Trophoblast cell (in vitro differentiated cells and primary cell): ENCODE measurements at regions not wholly inside any gene's neighbourhood (a gene's known extent, or its start where the extent isn't known, plus 50 kb on each side); places are given as distances from the start of the nearest gene placed in this dataset.

ENCODE experiments used
- DNase-seq, 2 donors: peaks; one replicate each; pipeline ENCODE4 v3.0.0-alpha.2; 2016
- H2AFZ ChIP-seq: 2 replicates; pipeline ENCODE4 v1.6.1; 2013; ENCODE audit warnings: low read length, moderate library complexity, mild to moderate bottlenecking; ENCODE audit not compliant: insufficient read depth, poor library complexity
- H2AK5ac ChIP-seq: 2 replicates; pipeline ENCODE4 v1.6.1; 2013; ENCODE audit warnings: mild to moderate bottlenecking, low read length
- H2BK120ac ChIP-seq: 2 replicates; pipeline ENCODE4 v1.6.1; 2013; ENCODE audit warnings: low read length, mild to moderate bottlenecking, moderate library complexity; ENCODE audit not compliant: insufficient read depth, poor library complexity
- H2BK12ac ChIP-seq: 2 replicates; pipeline ENCODE4 v1.6.1; 2013; ENCODE audit warnings: mild to moderate bottlenecking, low read length, moderate library complexity
- H2BK5ac ChIP-seq: 2 replicates; pipeline ENCODE4 v1.6.1; 2013; ENCODE audit warnings: low read length, low read depth, moderate library complexity, mild to moderate bottlenecking; ENCODE audit not compliant: poor library complexity
- H3K14ac ChIP-seq: 2 replicates; pipeline ENCODE4 v1.6.1; 2013; ENCODE audit warnings: mild to moderate bottlenecking, low read length
- H3K18ac ChIP-seq: 2 replicates; pipeline ENCODE4 v1.6.1; 2013; ENCODE audit warnings: mild to moderate bottlenecking, low read length
- H3K23ac ChIP-seq: 2 replicates; pipeline ENCODE4 v1.6.1; 2013; ENCODE audit warnings: low read length
- H3K27ac ChIP-seq: 2 replicates; pipeline ENCODE4 v1.5.1; 2013; ENCODE audit warnings: low read depth, mild to moderate bottlenecking, inconsistent platforms, low read length, moderate library complexity
- H3K27me3 ChIP-seq: 2 replicates; pipeline ENCODE4 v1.6.1; 2013; ENCODE audit warnings: inconsistent platforms, mild to moderate bottlenecking, low read length, moderate library complexity; ENCODE audit not compliant: insufficient read depth
- H3K36me3 ChIP-seq, 2 experiments: 1 replicate in 1 of 2; 2 replicates in 1 of 2; pipeline ENCODE4 v1.6.1; 2013; ENCODE audit warnings: low read length in 2 of 2, mild to moderate bottlenecking in 2 of 2, moderate library complexity in 1 of 2; ENCODE audit not compliant: insufficient read depth in 2 of 2, control insufficient read depth in 1 of 2
- H3K4ac ChIP-seq: 2 replicates; pipeline ENCODE4 v1.6.1; 2013; ENCODE audit warnings: low read depth, mild to moderate bottlenecking, low read length, moderate library complexity
- H3K4me1 ChIP-seq, 2 experiments: 1 replicate in 1 of 2; 2 replicates in 1 of 2; pipeline ENCODE4 v1.6.1; 2013; ENCODE audit warnings: low read length in 2 of 2, mild to moderate bottlenecking in 2 of 2, moderate library complexity in 1 of 2; ENCODE audit not compliant: insufficient read depth in 2 of 2, control insufficient read depth in 1 of 2
- H3K4me2 ChIP-seq: 2 replicates; pipeline ENCODE4 v1.6.1; 2013; ENCODE audit warnings: inconsistent platforms, mild to moderate bottlenecking, low read length, moderate library complexity
- H3K4me3 ChIP-seq: 2 replicates; pipeline ENCODE4 v1.5.1; 2013; ENCODE audit warnings: mild to moderate bottlenecking, low read depth, low read length, inconsistent platforms
- H3K79me1 ChIP-seq: one replicate; pipeline ENCODE4 v1.6.1; 2013; ENCODE audit warnings: low read length
- H3K79me2 ChIP-seq: 2 replicates; pipeline ENCODE4 v1.6.1; 2013; ENCODE audit warnings: low read length, mild to moderate bottlenecking; ENCODE audit not compliant: control insufficient read depth, insufficient read depth, poor library complexity
- H3K9ac ChIP-seq: 2 replicates; pipeline ENCODE4 v1.6.1; 2013; ENCODE audit warnings: mild to moderate bottlenecking, low read length
- H3K9me3 ChIP-seq: 2 replicates; pipeline ENCODE4 v1.6.1; 2013; ENCODE audit warnings: low read depth, mild to moderate bottlenecking, control low read depth, inconsistent platforms, low read length; ENCODE audit not compliant: insufficient read depth
- H4K12ac ChIP-seq: 2 replicates; pipeline ENCODE4 v1.6.1; 2013; ENCODE audit warnings: low read depth, mild to moderate bottlenecking, low read length, moderate library complexity
- H4K8ac ChIP-seq: 2 replicates; pipeline ENCODE4 v1.6.1; 2013; ENCODE audit warnings: low read depth, mild to moderate bottlenecking, low read length, moderate library complexity
- H4K91ac ChIP-seq: one replicate; pipeline ENCODE4 v1.6.1; 2013; ENCODE audit warnings: low read depth, mild to moderate bottlenecking, low read length, moderate library complexity
- WGBS: extraction: QIAGEN DNeasy Blood & Tissue Kit; methylation state at CpG from one replicate; pipeline ENCODE4 v1.1.7; 2013; ENCODE audit warnings: missing lambda C conversion rate; ENCODE audit not compliant: insufficient read length, insufficient coverage; ENCODE audit errors: extremely low coverage; 5-methylcytosine and 5-hydroxymethylcytosine counted together

DNA sequence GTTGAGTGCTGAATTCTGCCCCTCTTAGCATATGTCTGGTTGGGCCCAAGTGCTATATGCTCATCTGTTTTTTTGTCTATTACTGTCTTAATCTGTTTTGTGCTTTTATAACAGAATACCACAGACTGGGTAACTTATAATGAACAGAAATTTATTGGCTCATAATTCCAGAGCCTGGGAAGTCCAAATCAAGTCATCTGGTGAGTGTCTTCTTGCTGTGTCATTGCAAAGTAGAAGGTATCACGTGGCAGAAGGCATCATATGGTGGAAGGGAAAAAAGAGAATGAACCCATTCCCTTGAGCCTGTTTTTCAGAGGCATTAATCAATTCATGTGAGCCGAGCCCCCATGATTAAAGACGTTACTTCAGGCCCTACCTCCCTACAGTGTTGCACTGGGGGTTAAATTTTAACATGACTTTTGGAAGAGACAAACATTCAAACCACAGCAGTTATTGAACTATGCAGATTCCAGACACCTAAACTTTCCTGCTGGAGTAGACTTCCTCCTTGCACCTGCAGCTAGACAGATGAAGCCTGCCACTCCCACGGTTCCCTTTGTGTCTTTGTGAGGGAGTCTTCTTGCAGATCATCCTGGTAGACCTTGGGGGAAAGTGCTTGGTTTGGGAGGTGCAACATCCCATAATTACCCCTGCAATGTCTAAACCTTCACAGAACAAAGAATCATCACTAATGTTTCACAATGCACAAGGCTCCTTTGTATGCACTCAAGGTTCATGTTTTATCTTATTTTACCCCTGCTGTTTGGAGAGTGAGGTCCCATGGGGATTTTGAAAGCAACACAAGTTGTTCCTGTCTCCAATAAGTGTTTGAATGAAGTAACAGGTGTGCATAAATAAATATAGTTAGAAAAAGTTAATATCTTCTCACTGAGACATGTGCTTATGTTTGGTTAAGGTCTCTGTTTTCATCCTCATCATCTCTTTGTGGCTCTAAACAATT is 64.7 kb upstream of the XCR1 start:
- Histone ChIP-seq H3K18ac (no peak overlapping the region), H2BK12ac (no peak overlapping the region), H3K4ac (no peak overlapping the region), H3K36me3 (peaks cover 0 to 2% of the 10 kb centered on the region in 2 experiments), H3K4me2 (no peak overlapping the region), H2BK120ac (no peak overlapping the region), H4K8ac (no peak overlapping the region), H3K9me3 (no peaks in the 10 kb centered on the region), H2AFZ (no peak overlapping the region), H3K79me2 (no peaks in the 10 kb centered on the region), H3K9ac (no peak overlapping the region), H4K91ac (no peak overlapping the region), H3K14ac (no peak overlapping the region), H4K12ac (no peak overlapping the region), H3K79me1 (peaks cover 4% of the 10 kb centered on the region), H3K27me3 (no peaks in the 10 kb centered on the region), H2BK5ac (no peak overlapping the region), H3K4me3 (no peak overlapping the region), H3K23ac (no peak overlapping the region), H3K27ac (no peak overlapping the region), H3K4me1 (peaks cover 0 to 5% of the 10 kb centered on the region in 2 experiments), H2AK5ac (no peak overlapping the region)
- no peak for DNase-seq
- WGBS, result no CpG with 5 or more reads among the region's 4 CpGs

DNA sequence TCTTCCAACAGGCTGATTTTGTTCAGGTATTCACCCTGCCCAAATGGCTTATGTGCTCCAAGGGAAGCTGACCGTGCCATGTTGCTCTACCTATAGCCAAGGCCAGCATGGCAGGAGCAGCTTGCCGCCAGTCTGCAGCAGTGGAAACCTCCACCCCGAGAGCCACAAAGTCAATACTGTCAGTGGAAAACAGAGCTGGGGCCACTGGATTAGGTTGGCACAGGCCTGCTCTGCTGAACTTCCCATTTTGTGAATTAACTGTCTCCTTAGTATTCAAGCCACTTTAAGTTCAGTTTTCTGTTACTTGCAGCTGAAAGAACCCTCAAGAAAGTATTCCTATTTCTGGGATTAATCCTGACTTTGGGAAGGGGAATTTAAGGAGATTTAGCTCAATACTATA is 63.8 kb upstream of the XCR1 start:
- Histone ChIP-seq H2BK120ac (no peak overlapping the region), H4K91ac (peak overlapping the region; percentile 16), H3K4ac (no peak overlapping the region), H3K14ac (no peak overlapping the region), H3K9ac (no peak overlapping the region), H4K12ac (no peak overlapping the region), H3K4me2 (no peak overlapping the region), H2AFZ (no peak overlapping the region), H2BK12ac (peak overlapping the region; percentile 59), H3K18ac (no peak overlapping the region), H3K27ac (no peak overlapping the region), H2BK5ac (no peak overlapping the region), H3K27me3 (no peaks in the 10 kb centered on the region), H3K36me3 (peaks cover 0 to 2% of the 10 kb centered on the region in 2 experiments), H3K4me1 (peaks cover 0 to 5% of the 10 kb centered on the region in 2 experiments), H3K79me2 (no peaks in the 10 kb centered on the region), H2AK5ac (peak overlapping the region; percentile 7), H3K9me3 (peaks cover 1% of the 10 kb centered on the region), H4K8ac (no peak overlapping the region), H3K4me3 (no peak overlapping the region), H3K23ac (no peak overlapping the region), H3K79me1 (peaks cover 7% of the 10 kb centered on the region)
- WGBS, result no CpG with 5 or more reads among the region's 3 CpGs
- DNase-seq, result no peak

DNA sequence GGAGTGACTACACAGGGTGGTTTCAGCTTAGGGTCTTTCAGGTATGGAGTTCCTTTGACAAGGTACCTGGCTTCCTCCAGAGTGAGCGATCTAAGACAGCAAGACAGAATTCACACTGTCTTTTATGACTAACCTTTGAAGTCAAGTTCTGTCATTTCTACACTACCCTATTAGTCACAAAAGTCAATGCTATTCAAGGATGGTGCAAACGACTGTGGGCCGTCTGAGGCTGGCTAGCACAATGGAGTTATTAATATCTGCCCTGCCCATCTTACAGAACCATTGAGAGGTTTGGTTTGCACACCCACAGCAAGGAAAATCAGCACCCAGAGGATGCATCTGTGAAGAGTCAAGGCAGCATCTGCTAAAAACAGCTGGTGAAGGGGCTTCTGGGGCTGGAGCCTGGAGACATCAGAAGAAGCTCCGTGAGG is 62.9 kb upstream of the XCR1 start:
- H3K27ac ChIP-seq, result no peak overlapping the region
- H2BK5ac ChIP-seq, result no peak overlapping the region
- H3K79me2 ChIP-seq, result no peaks in the 10 kb centered on the region
- no peak overlapping the region for H2BK120ac ChIP-seq
- no peak overlapping the region for H3K14ac ChIP-seq
- H2AFZ ChIP-seq, result no peak overlapping the region
- H4K8ac ChIP-seq, result no peak overlapping the region
- WGBS, result no CpG with 5 or more reads among the region's 4 CpGs
- peaks cover 11% of the 10 kb centered on the region for H3K79me1 ChIP-seq
- H2AK5ac ChIP-seq, result no peak overlapping the region
- H4K91ac ChIP-seq, result no peak overlapping the region
- H2BK12ac ChIP-seq, result no peak overlapping the region
- H3K4me2 ChIP-seq, result no peak overlapping the region
- peaks cover 0 to 2% of the 10 kb centered on the region in 2 experiments for H3K36me3 ChIP-seq
- peak; percentile 39 to 49 for DNase-seq
- H3K9me3 ChIP-seq, result peaks cover 1% of the 10 kb centered on the region
- no peak overlapping the region for H3K4me3 ChIP-seq
- H3K4ac ChIP-seq, result no peak overlapping the region
- no peak overlapping the region for H3K23ac ChIP-seq
- peaks cover 4 to 11% of the 10 kb centered on the region in 2 experiments for H3K4me1 ChIP-seq
- no peaks in the 10 kb centered on the region for H3K27me3 ChIP-seq
- H3K9ac ChIP-seq, result no peak overlapping the region
- H3K18ac ChIP-seq, result no peak overlapping the region
- H4K12ac ChIP-seq, result no peak overlapping the region

DNA sequence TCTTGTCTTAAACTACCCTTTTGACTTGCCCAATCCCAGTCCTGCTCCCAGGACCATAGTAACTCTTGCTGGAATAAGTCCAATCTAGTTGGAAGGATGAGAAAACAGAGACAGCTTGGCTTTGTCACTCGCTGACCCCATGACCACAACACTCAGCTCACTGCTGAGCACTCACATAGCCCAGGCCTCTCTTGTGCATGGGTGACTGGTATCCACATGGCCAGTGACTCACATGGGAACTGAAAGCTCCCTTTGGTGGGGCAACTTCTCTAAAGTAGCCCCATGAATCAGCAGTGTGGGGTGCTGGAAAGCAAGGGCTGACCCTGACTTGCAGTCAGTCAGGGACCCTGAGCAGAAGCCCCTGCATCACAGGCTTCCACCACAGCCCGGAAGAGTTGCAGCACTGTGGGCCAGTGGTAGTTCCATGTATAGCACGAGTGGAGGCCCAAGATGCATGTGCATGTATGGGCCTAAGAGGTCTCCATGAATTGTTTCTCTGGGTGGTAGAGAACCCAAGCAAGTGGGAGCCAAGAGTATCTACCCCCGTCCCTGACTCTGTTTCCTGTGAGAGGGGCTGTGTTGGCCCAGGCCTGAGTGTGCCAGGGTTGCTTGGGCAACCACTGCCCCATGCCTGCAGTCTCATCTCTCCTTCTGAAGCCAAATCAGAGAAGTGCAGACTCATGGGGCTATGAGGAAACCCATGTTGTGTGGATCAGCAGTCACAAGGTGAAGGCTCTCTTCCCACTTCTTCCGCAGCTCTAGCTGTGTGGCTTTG is 62.1 kb upstream of the XCR1 start:
- no peak overlapping the region for H3K23ac ChIP-seq
- no peak overlapping the region for H3K18ac ChIP-seq
- DNase-seq, result peak; percentile 61 to 72
- no peak overlapping the region for H4K12ac ChIP-seq
- peak overlapping the region; percentile 42 for H2BK12ac ChIP-seq
- H3K27me3 ChIP-seq, result no peaks in the 10 kb centered on the region
- peak overlapping the region; percentile 16 for H3K14ac ChIP-seq
- H4K8ac ChIP-seq, result no peak overlapping the region
- H3K4me3 ChIP-seq, result no peak overlapping the region
- no peak overlapping the region for H3K9ac ChIP-seq
- H3K4me2 ChIP-seq, result no peak overlapping the region
- H3K79me1 ChIP-seq, result peaks cover 11% of the 10 kb centered on the region
- peaks cover 4 to 11% of the 10 kb centered on the region in 2 experiments for H3K4me1 ChIP-seq
- no peaks in the 10 kb centered on the region for H3K79me2 ChIP-seq
- peak overlapping the region; percentile 37 for H2BK120ac ChIP-seq
- H2AFZ ChIP-seq, result no peak overlapping the region
- WGBS, result no CpG with 5 or more reads among the region's 5 CpGs
- H4K91ac ChIP-seq, result peak overlapping the region; percentile 51
- H2AK5ac ChIP-seq, result peak overlapping the region; percentile 11
- no peak overlapping the region for H2BK5ac ChIP-seq
- no peak overlapping the region for H3K4ac ChIP-seq
- peaks cover 1% of the 10 kb centered on the region for H3K9me3 ChIP-seq
- H3K27ac ChIP-seq, result no peak overlapping the region
- no peaks in the 10 kb centered on the region for H3K36me3 ChIP-seq
